ENCODE measurements at regions not wholly inside any gene's neighbourhood (a gene's known extent, or its start where the extent isn't known, plus 50 kb on each side); places are given as distances from the start of the nearest gene placed in this dataset.

- DNase-seq: no peak
Observed at GRCh38 chr16:86166414-86166813, 267.5 kb downstream of the IRF8 start.

GRCh38 chr16:86167061-86167460 lies 268.1 kb downstream of the IRF8 start:
- DNase-seq: no peak

DNA sequence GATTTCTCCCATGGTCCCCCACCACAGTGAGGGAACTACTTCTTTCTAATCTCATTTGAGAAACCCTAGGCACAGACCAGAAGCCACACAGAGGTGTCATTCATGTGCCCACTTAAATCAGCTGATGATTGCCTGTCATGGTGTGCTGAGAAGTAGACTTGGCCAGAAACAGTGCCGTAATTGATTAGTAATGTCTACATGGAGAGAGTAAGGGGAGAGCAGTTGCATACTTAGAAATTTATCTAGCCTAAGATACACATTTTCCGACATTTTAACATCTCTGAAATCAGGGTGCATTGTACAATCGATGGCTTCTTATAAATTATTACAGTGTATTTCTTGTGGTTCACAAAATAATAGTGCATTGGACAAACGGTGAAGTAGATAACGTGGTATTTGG lies 271.8 kb downstream of the IRF8 start:
- DNase-seq: no peak

DNA sequence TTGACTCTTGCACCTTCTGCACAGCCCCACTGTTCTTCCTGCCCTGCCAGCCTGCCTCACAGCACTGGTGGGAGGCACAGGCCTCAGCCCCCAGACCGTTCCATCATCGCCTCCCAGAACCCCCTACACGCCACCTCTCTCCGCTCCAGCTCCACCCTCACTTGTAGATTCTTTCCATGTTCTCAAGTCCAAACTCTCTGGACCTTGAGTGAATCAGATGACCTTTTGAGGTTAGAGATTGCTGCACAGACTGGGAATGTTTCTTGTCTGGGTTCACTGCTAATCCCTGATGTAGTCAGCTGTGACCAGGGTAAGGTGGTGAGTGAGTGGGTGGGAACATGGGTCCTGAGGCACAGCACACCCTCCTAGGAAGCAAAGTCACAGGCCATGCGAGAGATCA lies 272.4 kb downstream of the IRF8 start:
- no peak for DNase-seq

DNA sequence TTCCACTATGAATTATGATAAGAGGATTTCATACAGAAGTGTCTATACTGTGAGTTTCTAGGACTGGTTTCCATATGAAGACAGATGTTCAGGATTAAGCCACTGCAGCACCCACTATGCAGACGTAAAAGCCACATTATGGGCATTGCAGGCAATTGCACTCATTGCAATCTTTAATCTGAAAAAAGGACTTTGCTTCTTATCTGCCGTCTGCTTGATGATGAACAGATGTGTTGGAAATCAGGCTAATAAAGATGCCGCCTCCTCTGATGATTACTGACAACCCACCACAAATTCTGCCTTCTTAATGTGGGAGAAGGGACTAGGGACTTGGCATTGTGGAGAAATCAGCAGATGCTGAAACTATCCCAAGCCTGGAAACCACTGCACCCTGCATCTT lies 276.9 kb downstream of the IRF8 start:
- no peak for DNase-seq

- no peak for DNase-seq
Observed at GRCh38 chr16:86176462-86176861, 277.5 kb downstream of the IRF8 start.

DNA sequence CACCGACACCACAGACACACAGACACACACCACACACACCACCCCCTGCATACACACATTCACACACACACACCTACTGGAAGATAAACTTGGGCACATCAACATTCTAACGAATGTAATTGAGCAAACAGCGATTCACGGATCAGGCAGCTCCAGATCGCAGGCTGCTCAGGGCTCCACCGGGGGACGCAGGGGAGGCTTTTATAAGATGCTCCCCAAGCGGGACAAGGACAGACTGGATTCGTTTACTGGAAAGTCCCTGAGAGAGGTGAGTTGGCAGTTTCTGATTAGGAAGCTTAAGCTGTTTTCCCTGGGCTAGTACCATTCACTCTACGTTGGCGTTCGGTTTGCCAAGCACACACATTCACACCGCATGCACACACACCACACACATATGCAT lies 281.3 kb downstream of the IRF8 start:
- no peak for DNase-seq

DNA sequence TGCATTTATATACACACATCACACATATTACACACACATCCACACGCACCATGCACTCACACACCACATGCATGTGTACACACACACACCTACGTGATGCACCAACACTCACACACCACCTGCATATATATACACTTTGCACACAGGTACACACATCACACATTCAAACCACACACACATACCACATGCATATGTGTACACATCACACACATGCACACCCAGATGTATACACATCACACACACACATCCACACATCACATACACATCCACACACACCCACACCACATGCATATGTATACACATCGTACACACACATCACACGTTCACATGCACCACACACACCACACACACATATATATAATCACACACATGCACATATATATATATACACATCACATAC lies 281.8 kb downstream of the IRF8 start:
- DNase-seq: no peak

DNA sequence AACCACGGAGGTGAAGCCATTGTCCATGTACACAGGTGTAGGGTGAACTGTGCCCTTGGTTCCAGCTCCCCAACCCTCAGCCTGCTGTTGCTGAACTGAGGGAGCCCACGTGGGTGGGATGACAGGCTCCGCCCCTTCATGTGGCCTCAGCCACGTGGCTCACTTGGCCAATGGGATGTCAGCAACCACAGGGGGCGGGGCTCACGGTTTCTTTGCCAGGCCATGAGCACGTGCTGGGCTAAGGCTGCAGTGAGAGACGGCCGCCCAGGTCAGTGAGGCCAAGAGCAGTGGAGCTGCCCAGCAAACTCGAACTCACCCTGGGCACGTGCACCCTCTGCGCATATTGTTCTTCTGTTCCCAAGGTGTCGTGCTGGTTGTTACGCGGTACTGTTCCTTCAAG lies 282.6 kb downstream of the IRF8 start:
- no peak for DNase-seq

GRCh38 chr16:86184185-86184584 lies 285.2 kb downstream of the IRF8 start:
- DNase-seq: no peak

- no peak for DNase-seq
Observed at GRCh38 chr16:86185089-86185488, 286.1 kb downstream of the IRF8 start.

- no peak for DNase-seq
Observed at GRCh38 chr16:86186313-86186712, 287.4 kb downstream of the IRF8 start.

DNA sequence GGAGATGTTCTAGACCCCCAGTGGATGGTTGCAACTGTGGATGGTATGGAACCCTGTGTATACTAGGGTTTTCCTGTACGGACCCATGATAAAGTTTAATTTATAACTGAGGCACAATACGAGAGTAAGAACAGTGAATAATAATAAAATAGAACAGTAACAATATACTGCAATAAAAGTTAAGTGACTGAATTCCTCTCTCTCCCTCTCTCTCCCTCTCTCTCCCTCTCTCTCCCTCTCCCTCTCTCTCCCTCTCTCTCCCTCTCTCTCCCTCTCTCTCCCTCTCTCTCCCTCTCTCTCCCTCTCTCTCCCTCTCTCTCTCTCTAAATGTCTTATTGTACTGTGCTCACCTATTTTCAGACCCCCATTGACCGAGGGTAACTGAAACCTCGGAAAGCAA lies 291.0 kb downstream of the IRF8 start:
- DNase-seq: no peak

- DNase-seq: no peak
Observed at GRCh38 chr16:86191663-86192062, 292.7 kb downstream of the IRF8 start.

DNA sequence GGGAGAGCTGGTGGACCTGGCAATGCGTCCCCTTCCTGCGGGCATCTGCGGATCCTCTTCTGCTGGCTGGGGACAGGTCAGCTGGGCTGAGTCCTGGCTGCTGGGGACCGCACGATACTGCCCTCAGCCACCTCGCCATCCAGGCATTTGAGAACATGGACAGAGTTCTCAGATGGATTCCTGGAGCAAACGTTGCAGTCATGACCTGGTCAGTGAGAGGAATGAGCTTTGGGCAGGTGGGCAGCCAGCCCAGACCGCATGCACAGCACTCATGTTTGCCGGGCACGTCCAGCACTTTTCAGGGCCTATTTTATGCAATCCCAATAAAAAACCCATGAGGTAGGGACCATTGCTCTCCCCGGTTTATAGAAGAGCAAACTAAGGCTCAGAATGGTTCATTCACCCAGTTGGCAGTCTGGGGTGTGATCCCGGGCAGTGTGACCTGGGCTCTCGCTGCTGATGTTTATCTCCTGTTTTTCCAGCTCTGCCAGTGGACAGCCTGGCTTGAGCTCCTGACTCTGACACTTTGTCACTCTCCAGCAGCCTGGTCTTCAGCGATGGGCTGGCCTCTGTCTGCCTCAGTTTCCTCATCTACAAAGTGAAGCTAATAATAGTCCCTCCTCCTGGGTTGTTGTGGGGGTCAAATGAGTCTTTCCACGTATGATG lies 294.7 kb downstream of the IRF8 start:
- no peak for DNase-seq

GRCh38 chr16:86195863-86196630 lies 297.1 kb downstream of the IRF8 start:
- DNase-seq: no peak

DNA sequence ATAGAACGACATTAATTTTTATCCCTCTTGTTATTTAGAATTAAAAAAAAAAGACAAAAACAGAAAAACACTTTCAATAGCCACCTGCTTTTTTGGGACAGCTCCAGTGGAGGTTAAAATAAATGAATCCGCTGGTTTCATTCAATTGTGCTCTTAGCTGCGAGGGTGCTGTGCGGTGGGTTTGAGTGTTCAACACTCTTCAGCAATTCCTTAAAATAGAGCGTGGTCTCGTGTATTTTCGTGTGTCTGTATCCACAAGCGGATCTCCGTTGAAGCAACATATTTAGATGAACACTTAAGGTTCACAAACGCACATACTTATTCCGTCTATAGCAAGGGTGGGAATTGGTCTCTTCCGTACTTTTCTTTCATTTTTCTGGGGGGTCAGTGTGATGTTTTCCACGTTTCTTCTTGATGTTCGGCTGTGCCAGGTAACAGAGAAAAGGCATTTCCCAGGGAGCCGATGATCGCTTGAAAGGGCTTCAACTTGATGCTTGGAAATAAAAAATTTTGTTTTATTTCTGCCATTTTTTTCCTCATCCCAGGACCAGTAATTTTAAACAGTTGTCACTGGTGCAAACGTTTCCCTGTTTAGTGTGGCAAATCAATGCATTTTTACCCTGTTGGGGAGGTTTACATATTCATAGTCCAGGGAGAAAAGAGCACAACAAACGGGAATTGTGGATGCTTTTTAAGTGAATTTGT lies 297.9 kb downstream of the IRF8 start:
- DNase-seq: no peak

DNA sequence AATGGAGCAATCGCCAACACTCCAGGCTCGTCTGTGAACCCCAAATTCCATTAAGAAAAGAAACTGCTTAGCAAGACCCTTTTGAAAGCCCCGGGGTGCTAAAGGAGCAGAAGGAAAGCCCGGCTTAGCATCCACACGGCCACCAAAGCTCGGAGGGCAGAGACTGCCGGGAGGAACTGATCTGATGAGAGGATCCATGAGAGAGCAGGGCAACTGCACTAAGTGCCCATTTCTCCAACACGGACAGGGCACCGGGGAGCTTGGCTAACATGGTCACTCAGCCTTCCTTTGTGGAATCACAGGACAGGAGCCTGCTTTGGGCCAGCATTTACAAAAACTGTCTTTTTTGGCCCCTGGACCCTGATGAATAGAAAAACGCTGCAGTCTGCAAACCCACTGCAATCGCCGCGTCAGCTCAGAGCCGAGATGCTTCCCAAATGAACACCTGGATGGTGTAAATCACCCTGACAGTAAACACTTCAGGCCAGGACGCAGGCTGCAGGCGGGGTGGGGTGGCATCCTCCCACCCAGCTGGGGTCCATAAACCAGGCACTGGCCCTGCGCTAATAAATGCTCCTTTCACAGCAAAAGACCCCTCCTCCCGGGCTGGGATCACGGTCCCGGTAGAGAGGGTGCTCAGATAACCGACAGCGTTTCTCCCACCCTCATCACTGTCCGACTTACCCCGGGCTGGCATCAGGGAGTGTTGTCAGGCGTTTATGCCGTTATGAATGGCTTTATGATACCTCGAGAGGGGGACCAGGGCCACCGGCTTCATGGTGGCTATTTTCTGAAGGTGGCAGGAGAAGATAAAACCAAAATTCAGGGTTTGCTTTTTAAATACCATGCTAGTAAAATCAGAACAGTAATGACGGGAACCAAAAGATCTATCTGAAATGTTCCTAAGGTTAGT lies 299.5 kb downstream of the IRF8 start:
- no peak for DNase-seq

GRCh38 chr16:86199182-86199581 lies 300.2 kb downstream of the IRF8 start:
- no peak for DNase-seq

- DNase-seq: no peak
Observed at GRCh38 chr16:86199871-86200695, 301.1 kb downstream of the IRF8 start.

GRCh38 chr16:86200722-86201121 lies 301.8 kb downstream of the IRF8 start:
- no peak for DNase-seq

GRCh38 chr16:86201746-86202145 lies 302.8 kb downstream of the IRF8 start:
- DNase-seq: no peak
